WTC11 (cell line): ENCODE measurements at regions not wholly inside any gene's neighbourhood (a gene's known extent, or its start where the extent isn't known, plus 50 kb on each side); places are given as distances from the start of the nearest gene placed in this dataset.

Source experiments
- ATAC-seq: fragments of 200-7000 bp; cut with Tn5 transposase; 2 replicates; pipeline ENCODE4 v1.10.0; 2021; ENCODE audit warnings: mild to moderate bottlenecking, moderate library complexity
- CTCF ChIA-PET: fragments of 300-600 bp; sonication (Branson Sonifier 250); formaldehyde crosslinking; loops from one replicate; lab custom pipeline; 2021; ENCODE audit warnings: antibody characterized with exemption; lab: Charles Lee
- POLR2A ChIA-PET: fragments of 350-600 bp; sonication (Branson Sonifier 250); formaldehyde crosslinking; loops from one replicate; lab custom pipeline; 2021; ENCODE audit warnings: antibody characterized with exemption; lab: Charles Lee
- DNase-seq: peaks from one replicate; pipeline ENCODE4 v3.0.0; 2021; ENCODE audit warnings: low spot score
- H3K27ac Mint-ChIP-seq: 2 replicates; pipeline ENCODE4 v1.8.0; 2021; ENCODE audit warnings: mixed read lengths
- H3K27me3 Mint-ChIP-seq: 2 replicates; pipeline ENCODE4 v1.8.0; 2021; ENCODE audit warnings: low read depth, mild to moderate bottlenecking, moderate library complexity, mixed read lengths
- H3K36me3 Mint-ChIP-seq: 2 replicates; pipeline ENCODE4 v1.8.0; 2021; ENCODE audit warnings: mixed read lengths
- H3K4me1 Mint-ChIP-seq: 2 replicates; pipeline ENCODE4 v1.8.0; 2022; ENCODE audit warnings: mixed read lengths
- H3K4me3 Mint-ChIP-seq: 2 replicates; pipeline ENCODE4 v1.8.0; 2021; ENCODE audit warnings: mild to moderate bottlenecking, moderate library complexity, mixed read lengths
- H3K9me3 Mint-ChIP-seq: 2 replicates; pipeline ENCODE4 v1.8.0; 2021; ENCODE audit warnings: mixed read lengths
- ATF1 ChIP-seq: sonication (generic); formaldehyde crosslinking; IDR thresholded peaks from 2 replicates; pipeline ENCODE4 v1.8.1; 2023; ENCODE audit warnings: mild to moderate bottlenecking, moderate library complexity, missing genetic modification reagents
- EMX1 ChIP-seq: fragments of 250-450 bp; sonication (Bioruptor Pico); IDR thresholded peaks from 2 replicates; pipeline ENCODE4 v1.8.0; 2021; ENCODE audit warnings: mild to moderate bottlenecking
- ETV6 ChIP-seq: sonication (generic); formaldehyde crosslinking; IDR thresholded peaks from 2 replicates; pipeline ENCODE4 v1.8.1; 2022; ENCODE audit warnings: mild to moderate bottlenecking, missing genetic modification reagents
- FOXJ3 ChIP-seq: sonication (generic); formaldehyde crosslinking; IDR thresholded peaks from 2 replicates; pipeline ENCODE4 v1.9.0; 2021; ENCODE audit warnings: missing genetic modification reagents, mild to moderate bottlenecking, borderline replicate concordance
- GABPB1 ChIP-seq: sonication (generic); formaldehyde crosslinking; IDR thresholded peaks from 2 replicates; pipeline ENCODE4 v1.8.1; 2023; ENCODE audit warnings: mild to moderate bottlenecking, missing genetic modification reagents
- GRHL2 ChIP-seq: fragments of 250-450 bp; sonication (Bioruptor Pico); IDR thresholded peaks from 2 replicates; pipeline ENCODE4 v1.8.0; 2022; ENCODE audit warnings: mild to moderate bottlenecking, moderate library complexity; ENCODE audit not compliant: insufficient replicate concordance, severe bottlenecking
- JUN ChIP-seq: sonication (generic); formaldehyde crosslinking; IDR thresholded peaks from 2 replicates; pipeline ENCODE4 v1.8.0; 2023; ENCODE audit warnings: mild to moderate bottlenecking, missing genetic modification reagents
- MXD4 ChIP-seq: fragments of 250-450 bp; sonication (Bioruptor Pico); IDR thresholded peaks from 2 replicates; pipeline ENCODE4 v1.8.0; 2021; ENCODE audit warnings: mild to moderate bottlenecking, moderate library complexity, borderline replicate concordance
- NR2C2 ChIP-seq: sonication (generic); formaldehyde crosslinking; IDR thresholded peaks from 2 replicates; pipeline ENCODE4 v1.8.0; 2022; ENCODE audit warnings: mild to moderate bottlenecking, missing genetic modification reagents
- TCF7 ChIP-seq: sonication (generic); formaldehyde crosslinking; IDR thresholded peaks from 2 replicates; pipeline ENCODE4 v1.8.0; 2022; ENCODE audit warnings: mild to moderate bottlenecking, low read depth, missing genetic modification reagents, moderate library complexity
- ZNF232 ChIP-seq: sonication (generic); formaldehyde crosslinking; IDR thresholded peaks from 2 replicates; pipeline ENCODE4 v1.8.0; 2022; ENCODE audit warnings: mild to moderate bottlenecking, missing genetic modification reagents
- TF ChIP-seq, protein P1 (sequence below): sonication (generic); formaldehyde crosslinking; IDR thresholded peaks from 2 replicates; pipeline ENCODE4 v1.8.0; 2022; ENCODE audit warnings: mild to moderate bottlenecking, missing genetic modification reagents
- TF ChIP-seq, protein P2 (sequence below): sonication (generic); formaldehyde crosslinking; IDR thresholded peaks from 2 replicates; pipeline ENCODE4 v1.8.1; 2022; ENCODE audit warnings: mild to moderate bottlenecking, missing genetic modification reagents, moderate library complexity, borderline replicate concordance
- TF ChIP-seq, protein P3 (sequence below): sonication (generic); formaldehyde crosslinking; IDR thresholded peaks from 2 replicates; pipeline ENCODE4 v1.8.0; 2023; ENCODE audit warnings: mild to moderate bottlenecking, missing genetic modification reagents
- TF ChIP-seq, protein P4 (sequence below): sonication (generic); formaldehyde crosslinking; IDR thresholded peaks from 2 replicates; pipeline ENCODE4 v1.8.1; 2022; ENCODE audit warnings: low read depth, mild to moderate bottlenecking, moderate library complexity, missing genetic modification reagents, borderline replicate concordance
- TF ChIP-seq, protein P5 (sequence below): sonication (generic); formaldehyde crosslinking; IDR thresholded peaks from 2 replicates; pipeline ENCODE4 v1.8.0; 2023; ENCODE audit warnings: missing genetic modification reagents, mild to moderate bottlenecking, borderline replicate concordance
- TF ChIP-seq, protein P6 (sequence below): fragments of 250-450 bp; sonication (Bioruptor Pico); IDR thresholded peaks from 2 replicates; pipeline ENCODE4 v1.8.0; 2021; ENCODE audit warnings: mild to moderate bottlenecking
- TF ChIP-seq, protein P7 (sequence below): sonication (generic); formaldehyde crosslinking; IDR thresholded peaks from 2 replicates; pipeline ENCODE4 v1.8.1; 2023; ENCODE audit warnings: mild to moderate bottlenecking, missing genetic modification reagents, moderate library complexity
- TF ChIP-seq, protein P8 (sequence below): sonication (generic); formaldehyde crosslinking; conservative IDR thresholded peaks from 2 replicates; pipeline ENCODE4 v1.8.1; 2022; ENCODE audit warnings: mild to moderate bottlenecking, missing genetic modification reagents
- TF ChIP-seq, protein P9 (sequence below): fragments of 250-450 bp; sonication (Bioruptor Pico); IDR thresholded peaks from 2 replicates; pipeline ENCODE4 v2.1.2; 2022; ENCODE audit warnings: mild to moderate bottlenecking, moderate library complexity

DNA sequence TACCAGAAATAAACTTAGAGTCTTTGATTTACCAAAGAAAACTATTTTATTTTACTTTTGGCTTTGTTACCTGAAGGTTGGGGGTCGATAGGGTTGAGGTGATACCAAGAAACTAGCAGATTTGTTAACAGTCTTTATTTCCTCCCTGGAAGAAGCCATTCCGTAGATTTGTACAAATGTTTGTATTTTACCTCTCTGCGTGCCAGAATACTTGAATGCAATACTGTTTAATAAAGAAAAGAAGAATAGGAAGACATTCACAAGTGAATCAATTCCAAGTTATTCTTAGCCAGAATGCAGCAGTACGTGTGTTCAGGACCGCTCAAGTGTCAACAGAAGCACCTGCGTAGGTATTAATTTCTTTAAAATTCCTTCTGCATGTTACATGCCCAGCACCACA is 260.3 kb upstream of the TENM3 start:
- no peaks in the 10 kb centered on the region for H3K27me3 Mint-ChIP-seq
- no peaks in the 10 kb centered on the region for H3K36me3 Mint-ChIP-seq
- CTCF ChIA-PET = no interaction called here
- no peak overlapping the region for H3K4me3 Mint-ChIP-seq
- ATAC-seq (no peak), DNase-seq (no peak)
- no peak overlapping the region for H3K27ac Mint-ChIP-seq
- H3K9me3 Mint-ChIP-seq = peaks cover 2% of the 10 kb centered on the region
- H3K4me1 Mint-ChIP-seq = peaks cover 43% of the 10 kb centered on the region
- POLR2A ChIA-PET = no interaction called here
- TF ChIP-seq ETV6 (CRISPR knock-in tag) (no peak), FOXJ3 (CRISPR knock-in tag) (no peak)
- TF ChIP-seq, protein P1, sequence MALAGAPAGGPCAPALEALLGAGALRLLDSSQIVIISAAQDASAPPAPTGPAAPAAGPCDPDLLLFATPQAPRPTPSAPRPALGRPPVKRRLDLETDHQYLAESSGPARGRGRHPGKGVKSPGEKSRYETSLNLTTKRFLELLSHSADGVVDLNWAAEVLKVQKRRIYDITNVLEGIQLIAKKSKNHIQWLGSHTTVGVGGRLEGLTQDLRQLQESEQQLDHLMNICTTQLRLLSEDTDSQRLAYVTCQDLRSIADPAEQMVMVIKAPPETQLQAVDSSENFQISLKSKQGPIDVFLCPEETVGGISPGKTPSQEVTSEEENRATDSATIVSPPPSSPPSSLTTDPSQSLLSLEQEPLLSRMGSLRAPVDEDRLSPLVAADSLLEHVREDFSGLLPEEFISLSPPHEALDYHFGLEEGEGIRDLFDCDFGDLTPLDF (CRISPR knock-in tag) = no peak

DNA sequence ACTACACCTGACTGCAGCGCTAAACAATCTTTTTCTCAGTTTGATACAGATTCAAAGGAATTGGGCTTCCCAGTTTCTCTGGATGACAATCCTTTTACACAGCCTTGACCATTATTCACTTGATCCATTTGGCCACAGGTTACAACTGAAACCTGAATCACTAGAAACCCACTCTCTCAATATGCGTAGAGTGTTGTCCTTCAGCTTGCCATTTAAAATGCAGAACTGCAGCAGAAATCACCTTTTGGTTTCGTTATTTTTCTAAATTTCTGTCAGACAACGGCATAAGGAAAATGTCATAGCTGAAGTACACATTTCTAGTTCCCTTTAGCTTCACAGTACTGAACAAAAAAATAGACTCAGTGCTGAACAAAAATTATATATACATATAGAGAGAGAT is 255.8 kb upstream of the TENM3 start:
- ChIA-PET CTCF (no interaction called here), POLR2A (no interaction called here)
- H3K36me3 Mint-ChIP-seq = no peaks in the 10 kb centered on the region
- TF ChIP-seq, protein P2, sequence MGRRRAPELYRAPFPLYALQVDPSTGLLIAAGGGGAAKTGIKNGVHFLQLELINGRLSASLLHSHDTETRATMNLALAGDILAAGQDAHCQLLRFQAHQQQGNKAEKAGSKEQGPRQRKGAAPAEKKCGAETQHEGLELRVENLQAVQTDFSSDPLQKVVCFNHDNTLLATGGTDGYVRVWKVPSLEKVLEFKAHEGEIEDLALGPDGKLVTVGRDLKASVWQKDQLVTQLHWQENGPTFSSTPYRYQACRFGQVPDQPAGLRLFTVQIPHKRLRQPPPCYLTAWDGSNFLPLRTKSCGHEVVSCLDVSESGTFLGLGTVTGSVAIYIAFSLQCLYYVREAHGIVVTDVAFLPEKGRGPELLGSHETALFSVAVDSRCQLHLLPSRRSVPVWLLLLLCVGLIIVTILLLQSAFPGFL (CRISPR knock-in tag) = no peak
- TF ChIP-seq, protein P3, sequence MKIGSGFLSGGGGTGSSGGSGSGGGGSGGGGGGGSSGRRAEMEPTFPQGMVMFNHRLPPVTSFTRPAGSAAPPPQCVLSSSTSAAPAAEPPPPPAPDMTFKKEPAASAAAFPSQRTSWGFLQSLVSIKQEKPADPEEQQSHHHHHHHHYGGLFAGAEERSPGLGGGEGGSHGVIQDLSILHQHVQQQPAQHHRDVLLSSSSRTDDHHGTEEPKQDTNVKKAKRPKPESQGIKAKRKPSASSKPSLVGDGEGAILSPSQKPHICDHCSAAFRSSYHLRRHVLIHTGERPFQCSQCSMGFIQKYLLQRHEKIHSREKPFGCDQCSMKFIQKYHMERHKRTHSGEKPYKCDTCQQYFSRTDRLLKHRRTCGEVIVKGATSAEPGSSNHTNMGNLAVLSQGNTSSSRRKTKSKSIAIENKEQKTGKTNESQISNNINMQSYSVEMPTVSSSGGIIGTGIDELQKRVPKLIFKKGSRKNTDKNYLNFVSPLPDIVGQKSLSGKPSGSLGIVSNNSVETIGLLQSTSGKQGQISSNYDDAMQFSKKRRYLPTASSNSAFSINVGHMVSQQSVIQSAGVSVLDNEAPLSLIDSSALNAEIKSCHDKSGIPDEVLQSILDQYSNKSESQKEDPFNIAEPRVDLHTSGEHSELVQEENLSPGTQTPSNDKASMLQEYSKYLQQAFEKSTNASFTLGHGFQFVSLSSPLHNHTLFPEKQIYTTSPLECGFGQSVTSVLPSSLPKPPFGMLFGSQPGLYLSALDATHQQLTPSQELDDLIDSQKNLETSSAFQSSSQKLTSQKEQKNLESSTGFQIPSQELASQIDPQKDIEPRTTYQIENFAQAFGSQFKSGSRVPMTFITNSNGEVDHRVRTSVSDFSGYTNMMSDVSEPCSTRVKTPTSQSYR (CRISPR knock-in tag) = no peak
- TF ChIP-seq, protein P4, sequence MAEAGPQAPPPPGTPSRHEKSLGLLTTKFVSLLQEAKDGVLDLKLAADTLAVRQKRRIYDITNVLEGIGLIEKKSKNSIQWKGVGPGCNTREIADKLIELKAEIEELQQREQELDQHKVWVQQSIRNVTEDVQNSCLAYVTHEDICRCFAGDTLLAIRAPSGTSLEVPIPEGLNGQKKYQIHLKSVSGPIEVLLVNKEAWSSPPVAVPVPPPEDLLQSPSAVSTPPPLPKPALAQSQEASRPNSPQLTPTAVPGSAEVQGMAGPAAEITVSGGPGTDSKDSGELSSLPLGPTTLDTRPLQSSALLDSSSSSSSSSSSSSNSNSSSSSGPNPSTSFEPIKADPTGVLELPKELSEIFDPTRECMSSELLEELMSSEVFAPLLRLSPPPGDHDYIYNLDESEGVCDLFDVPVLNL (CRISPR knock-in tag) = no peak
- TF ChIP-seq ATF1 (CRISPR knock-in tag) (no peak), GRHL2 (CRISPR knock-in tag) (no peak), NR2C2 (CRISPR knock-in tag) (no peak), ZNF232 (CRISPR knock-in tag) (no peak), JUN (CRISPR knock-in tag) (no peak), EMX1 (CRISPR knock-in tag) (no peak), GABPB1 (no peak), MXD4 (CRISPR knock-in tag) (no peak), TCF7 (CRISPR knock-in tag) (no peak)
- TF ChIP-seq, protein P5, sequence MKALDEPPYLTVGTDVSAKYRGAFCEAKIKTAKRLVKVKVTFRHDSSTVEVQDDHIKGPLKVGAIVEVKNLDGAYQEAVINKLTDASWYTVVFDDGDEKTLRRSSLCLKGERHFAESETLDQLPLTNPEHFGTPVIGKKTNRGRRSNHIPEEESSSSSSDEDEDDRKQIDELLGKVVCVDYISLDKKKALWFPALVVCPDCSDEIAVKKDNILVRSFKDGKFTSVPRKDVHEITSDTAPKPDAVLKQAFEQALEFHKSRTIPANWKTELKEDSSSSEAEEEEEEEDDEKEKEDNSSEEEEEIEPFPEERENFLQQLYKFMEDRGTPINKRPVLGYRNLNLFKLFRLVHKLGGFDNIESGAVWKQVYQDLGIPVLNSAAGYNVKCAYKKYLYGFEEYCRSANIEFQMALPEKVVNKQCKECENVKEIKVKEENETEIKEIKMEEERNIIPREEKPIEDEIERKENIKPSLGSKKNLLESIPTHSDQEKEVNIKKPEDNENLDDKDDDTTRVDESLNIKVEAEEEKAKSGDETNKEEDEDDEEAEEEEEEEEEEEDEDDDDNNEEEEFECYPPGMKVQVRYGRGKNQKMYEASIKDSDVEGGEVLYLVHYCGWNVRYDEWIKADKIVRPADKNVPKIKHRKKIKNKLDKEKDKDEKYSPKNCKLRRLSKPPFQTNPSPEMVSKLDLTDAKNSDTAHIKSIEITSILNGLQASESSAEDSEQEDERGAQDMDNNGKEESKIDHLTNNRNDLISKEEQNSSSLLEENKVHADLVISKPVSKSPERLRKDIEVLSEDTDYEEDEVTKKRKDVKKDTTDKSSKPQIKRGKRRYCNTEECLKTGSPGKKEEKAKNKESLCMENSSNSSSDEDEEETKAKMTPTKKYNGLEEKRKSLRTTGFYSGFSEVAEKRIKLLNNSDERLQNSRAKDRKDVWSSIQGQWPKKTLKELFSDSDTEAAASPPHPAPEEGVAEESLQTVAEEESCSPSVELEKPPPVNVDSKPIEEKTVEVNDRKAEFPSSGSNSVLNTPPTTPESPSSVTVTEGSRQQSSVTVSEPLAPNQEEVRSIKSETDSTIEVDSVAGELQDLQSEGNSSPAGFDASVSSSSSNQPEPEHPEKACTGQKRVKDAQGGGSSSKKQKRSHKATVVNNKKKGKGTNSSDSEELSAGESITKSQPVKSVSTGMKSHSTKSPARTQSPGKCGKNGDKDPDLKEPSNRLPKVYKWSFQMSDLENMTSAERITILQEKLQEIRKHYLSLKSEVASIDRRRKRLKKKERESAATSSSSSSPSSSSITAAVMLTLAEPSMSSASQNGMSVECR (CRISPR knock-in tag) = no peak
- TF ChIP-seq, protein P6, sequence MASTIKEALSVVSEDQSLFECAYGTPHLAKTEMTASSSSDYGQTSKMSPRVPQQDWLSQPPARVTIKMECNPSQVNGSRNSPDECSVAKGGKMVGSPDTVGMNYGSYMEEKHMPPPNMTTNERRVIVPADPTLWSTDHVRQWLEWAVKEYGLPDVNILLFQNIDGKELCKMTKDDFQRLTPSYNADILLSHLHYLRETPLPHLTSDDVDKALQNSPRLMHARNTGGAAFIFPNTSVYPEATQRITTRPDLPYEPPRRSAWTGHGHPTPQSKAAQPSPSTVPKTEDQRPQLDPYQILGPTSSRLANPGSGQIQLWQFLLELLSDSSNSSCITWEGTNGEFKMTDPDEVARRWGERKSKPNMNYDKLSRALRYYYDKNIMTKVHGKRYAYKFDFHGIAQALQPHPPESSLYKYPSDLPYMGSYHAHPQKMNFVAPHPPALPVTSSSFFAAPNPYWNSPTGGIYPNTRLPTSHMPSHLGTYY = no peak
- TF ChIP-seq, protein P7, sequence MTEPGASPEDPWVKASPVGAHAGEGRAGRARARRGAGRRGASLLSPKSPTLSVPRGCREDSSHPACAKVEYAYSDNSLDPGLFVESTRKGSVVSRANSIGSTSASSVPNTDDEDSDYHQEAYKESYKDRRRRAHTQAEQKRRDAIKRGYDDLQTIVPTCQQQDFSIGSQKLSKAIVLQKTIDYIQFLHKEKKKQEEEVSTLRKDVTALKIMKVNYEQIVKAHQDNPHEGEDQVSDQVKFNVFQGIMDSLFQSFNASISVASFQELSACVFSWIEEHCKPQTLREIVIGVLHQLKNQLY (CRISPR knock-in tag) = no peak
- TF ChIP-seq, protein P8, sequence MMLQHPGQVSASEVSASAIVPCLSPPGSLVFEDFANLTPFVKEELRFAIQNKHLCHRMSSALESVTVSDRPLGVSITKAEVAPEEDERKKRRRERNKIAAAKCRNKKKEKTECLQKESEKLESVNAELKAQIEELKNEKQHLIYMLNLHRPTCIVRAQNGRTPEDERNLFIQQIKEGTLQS (CRISPR knock-in tag) = no peak
- TF ChIP-seq, protein P9, sequence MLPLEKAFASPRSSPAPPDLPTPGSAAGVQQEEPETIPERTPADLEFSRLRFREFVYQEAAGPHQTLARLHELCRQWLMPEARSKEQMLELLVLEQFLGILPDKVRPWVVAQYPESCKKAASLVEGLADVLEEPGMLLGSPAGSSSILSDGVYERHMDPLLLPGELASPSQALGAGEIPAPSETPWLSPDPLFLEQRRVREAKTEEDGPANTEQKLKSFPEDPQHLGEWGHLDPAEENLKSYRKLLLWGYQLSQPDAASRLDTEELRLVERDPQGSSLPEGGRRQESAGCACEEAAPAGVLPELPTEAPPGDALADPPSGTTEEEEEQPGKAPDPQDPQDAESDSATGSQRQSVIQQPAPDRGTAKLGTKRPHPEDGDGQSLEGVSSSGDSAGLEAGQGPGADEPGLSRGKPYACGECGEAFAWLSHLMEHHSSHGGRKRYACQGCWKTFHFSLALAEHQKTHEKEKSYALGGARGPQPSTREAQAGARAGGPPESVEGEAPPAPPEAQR (CRISPR knock-in tag) = no peak
- no peak overlapping the region for H3K27ac Mint-ChIP-seq
- H3K4me1 Mint-ChIP-seq = peaks cover 42% of the 10 kb centered on the region
- ATAC-seq (no peak), DNase-seq (no peak)
- no peaks in the 10 kb centered on the region for H3K9me3 Mint-ChIP-seq
- no peak overlapping the region for H3K4me3 Mint-ChIP-seq
- H3K27me3 Mint-ChIP-seq = no peaks in the 10 kb centered on the region
